ENCODE measurements at regions not wholly inside any gene's neighbourhood (a gene's known extent, or its start where the extent isn't known, plus 50 kb on each side); places are given as distances from the start of the nearest gene placed in this dataset.

DNA sequence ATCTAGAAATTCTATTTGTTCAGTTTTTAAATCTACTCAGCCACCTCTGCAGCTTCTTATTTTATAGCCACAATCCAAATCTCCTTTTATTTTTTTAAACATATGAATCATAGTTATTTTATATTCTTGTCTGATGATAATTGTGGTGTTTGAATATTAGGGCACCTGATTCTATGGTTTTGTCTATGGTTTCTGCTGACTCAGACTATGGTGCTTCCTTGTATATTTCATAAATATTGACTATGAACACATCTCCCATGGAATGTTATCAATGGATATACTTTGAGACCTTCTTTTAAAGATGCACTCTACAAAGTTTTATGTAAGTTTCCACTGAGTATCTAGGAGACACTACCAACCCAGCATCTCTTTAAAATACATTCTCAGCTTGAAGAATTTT lies 1027.0 kb upstream of the AUTS2 start:
- Histone ChIP-seq H3K4me1 (ENCODE audit: low read length) (no peaks in the 10 kb centered on the region), H3K27me3 (ENCODE audit: low read depth, low read length) (no peaks in the 10 kb centered on the region), H3K36me3 (replicated peaks; ENCODE audit: low read depth, low read length) (no peaks in the 10 kb centered on the region), H3K4me2 (ENCODE audit: low read length) (no peak overlapping the region), H3K79me2 (ENCODE audit: low read length) (no peaks in the 10 kb centered on the region), H3K27ac (ENCODE audit: low read length) (no peak overlapping the region), H3K9ac (ENCODE audit: low read length) (no peak overlapping the region), H2AFZ (ENCODE audit: low read depth, low read length) (no peak overlapping the region), H3K4me3 (ENCODE audit: low read length) (no peak overlapping the region), H4K20me1 (ENCODE audit: insufficient read depth, low read length) (no peaks in the 10 kb centered on the region), H3K9me3 (ENCODE audit: insufficient read depth, low read length) (peaks cover 6% of the 10 kb centered on the region; the same call in 1 of the 2 replicates)
- TF ChIP-seq, protein P1, sequence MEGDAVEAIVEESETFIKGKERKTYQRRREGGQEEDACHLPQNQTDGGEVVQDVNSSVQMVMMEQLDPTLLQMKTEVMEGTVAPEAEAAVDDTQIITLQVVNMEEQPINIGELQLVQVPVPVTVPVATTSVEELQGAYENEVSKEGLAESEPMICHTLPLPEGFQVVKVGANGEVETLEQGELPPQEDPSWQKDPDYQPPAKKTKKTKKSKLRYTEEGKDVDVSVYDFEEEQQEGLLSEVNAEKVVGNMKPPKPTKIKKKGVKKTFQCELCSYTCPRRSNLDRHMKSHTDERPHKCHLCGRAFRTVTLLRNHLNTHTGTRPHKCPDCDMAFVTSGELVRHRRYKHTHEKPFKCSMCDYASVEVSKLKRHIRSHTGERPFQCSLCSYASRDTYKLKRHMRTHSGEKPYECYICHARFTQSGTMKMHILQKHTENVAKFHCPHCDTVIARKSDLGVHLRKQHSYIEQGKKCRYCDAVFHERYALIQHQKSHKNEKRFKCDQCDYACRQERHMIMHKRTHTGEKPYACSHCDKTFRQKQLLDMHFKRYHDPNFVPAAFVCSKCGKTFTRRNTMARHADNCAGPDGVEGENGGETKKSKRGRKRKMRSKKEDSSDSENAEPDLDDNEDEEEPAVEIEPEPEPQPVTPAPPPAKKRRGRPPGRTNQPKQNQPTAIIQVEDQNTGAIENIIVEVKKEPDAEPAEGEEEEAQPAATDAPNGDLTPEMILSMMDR (IDR thresholded peaks at IDR 0.05; ENCODE audit: low read depth, low read length): no peak
- no peak for TF ChIP-seq EZH2phosphoT487 (IDR thresholded peaks at IDR 0.05; ENCODE audit: low read depth)

DNA sequence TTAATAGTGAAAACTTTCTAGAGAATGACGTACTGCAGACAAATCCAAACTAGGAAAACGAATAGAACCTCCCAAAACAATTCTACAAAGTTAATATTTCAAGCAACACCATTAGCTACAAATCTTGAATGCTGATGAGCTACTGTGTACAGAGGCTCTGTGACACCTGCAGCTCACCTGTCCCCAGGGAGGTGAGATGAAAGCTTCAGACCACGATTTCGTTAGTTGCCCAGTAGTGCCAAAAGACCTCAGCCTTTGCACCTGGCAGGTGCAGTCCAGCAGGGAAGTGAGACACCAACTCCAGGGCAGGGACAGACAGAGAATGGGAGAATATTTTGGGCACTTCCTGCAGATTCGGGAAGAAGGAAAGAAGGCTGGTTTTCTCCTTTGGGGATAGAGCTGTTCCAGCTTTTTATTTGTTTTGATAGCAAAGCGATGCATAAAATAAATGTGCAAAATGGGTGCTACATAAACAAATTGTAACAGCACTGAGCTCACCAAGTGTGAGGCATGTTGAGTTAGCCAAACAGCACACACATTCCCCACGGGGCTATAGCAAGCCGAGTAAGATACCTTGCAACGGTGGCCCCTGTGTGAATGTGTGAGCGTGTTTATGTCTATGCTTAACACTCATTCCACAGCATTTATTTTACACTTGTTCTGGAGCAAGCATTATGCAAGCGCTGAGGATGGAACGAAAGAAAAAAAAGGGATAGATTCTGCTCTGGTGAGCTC lies 1024.8 kb upstream of the AUTS2 start:
- Histone ChIP-seq H3K4me3 (ENCODE audit: low read length) (no peak overlapping the region), H2AFZ (ENCODE audit: low read depth, low read length) (no peak overlapping the region), H3K27ac (ENCODE audit: low read length) (no peak overlapping the region), H3K27me3 (ENCODE audit: low read depth, low read length) (no peaks in the 10 kb centered on the region), H3K36me3 (replicated peaks; ENCODE audit: low read depth, low read length) (no peaks in the 10 kb centered on the region), H3K9me3 (ENCODE audit: insufficient read depth, low read length) (peaks cover 6% of the 10 kb centered on the region; the same call in 1 of the 2 replicates), H3K4me1 (ENCODE audit: low read length) (no peaks in the 10 kb centered on the region), H3K9ac (ENCODE audit: low read length) (no peak overlapping the region), H3K79me2 (ENCODE audit: low read length) (no peaks in the 10 kb centered on the region), H4K20me1 (ENCODE audit: insufficient read depth, low read length) (no peaks in the 10 kb centered on the region), H3K4me2 (ENCODE audit: low read length) (no peak overlapping the region)
- no peak for TF ChIP-seq EZH2phosphoT487 (IDR thresholded peaks at IDR 0.05; ENCODE audit: low read depth)
- TF ChIP-seq, protein P1 (IDR thresholded peaks at IDR 0.05; ENCODE audit: low read depth, low read length): no peak

DNA sequence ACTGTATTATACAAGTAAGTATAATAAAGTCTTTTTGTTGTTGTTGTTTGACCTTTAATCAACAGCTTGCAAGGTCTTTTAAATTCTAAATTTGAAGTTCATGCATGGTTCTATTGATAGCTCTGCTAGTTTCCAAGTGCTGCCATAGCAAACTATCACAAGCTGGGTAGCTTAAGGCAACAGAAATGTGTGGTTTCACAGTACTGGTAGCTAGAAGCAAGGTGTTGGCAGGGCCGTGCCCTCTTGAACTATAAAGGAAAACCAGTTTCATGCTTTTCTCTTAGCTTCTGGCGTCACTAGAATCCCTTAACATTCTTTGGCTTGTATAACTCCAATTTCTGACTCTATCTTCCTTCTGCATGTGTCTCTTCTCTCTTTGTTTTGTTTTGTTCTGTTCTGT lies 1021.9 kb upstream of the AUTS2 start:
- Histone ChIP-seq H2AFZ (ENCODE audit: low read depth, low read length) (no peak overlapping the region), H3K4me1 (ENCODE audit: low read length) (no peaks in the 10 kb centered on the region), H3K79me2 (ENCODE audit: low read length) (no peaks in the 10 kb centered on the region), H3K9me3 (ENCODE audit: insufficient read depth, low read length) (peaks cover 6% of the 10 kb centered on the region; the same call in 1 of the 2 replicates), H4K20me1 (ENCODE audit: insufficient read depth, low read length) (no peaks in the 10 kb centered on the region), H3K36me3 (replicated peaks; ENCODE audit: low read depth, low read length) (no peaks in the 10 kb centered on the region), H3K4me3 (ENCODE audit: low read length) (no peak overlapping the region), H3K9ac (ENCODE audit: low read length) (no peak overlapping the region), H3K27me3 (ENCODE audit: low read depth, low read length) (no peaks in the 10 kb centered on the region), H3K4me2 (ENCODE audit: low read length) (no peak overlapping the region), H3K27ac (ENCODE audit: low read length) (no peak overlapping the region)
- no peak for TF ChIP-seq EZH2phosphoT487 (IDR thresholded peaks at IDR 0.05; ENCODE audit: low read depth)
- TF ChIP-seq, protein P1 (IDR thresholded peaks at IDR 0.05; ENCODE audit: low read depth, low read length): no peak

DNA sequence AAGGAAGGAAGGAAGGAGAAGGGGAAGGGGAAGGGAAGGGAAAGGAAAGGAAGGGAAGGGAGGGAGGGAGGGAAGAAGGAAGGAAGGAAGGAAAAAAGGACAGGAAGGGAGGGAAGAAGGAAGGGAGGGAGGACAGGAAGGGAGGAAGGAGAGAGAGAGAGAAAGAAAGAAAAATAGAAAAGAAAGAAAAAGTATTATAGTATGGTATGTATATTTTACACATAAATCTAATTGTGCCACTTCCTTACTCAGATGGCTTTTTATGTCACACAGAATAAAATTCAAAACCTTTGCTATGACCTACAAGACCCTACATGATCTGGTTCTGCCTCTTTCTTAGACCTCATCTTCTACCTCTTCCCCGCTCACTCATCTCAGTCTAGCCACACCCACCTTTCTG lies 1016.9 kb upstream of the AUTS2 start:
- no peaks in the 10 kb centered on the region for H3K36me3 ChIP-seq (replicated peaks; ENCODE audit: low read depth, low read length)
- no peak overlapping the region for H3K4me2 ChIP-seq (ENCODE audit: low read length)
- no peaks in the 10 kb centered on the region for H3K9me3 ChIP-seq (ENCODE audit: insufficient read depth, low read length)
- no peaks in the 10 kb centered on the region for H3K27me3 ChIP-seq (ENCODE audit: low read depth, low read length)
- no peaks in the 10 kb centered on the region for H4K20me1 ChIP-seq (ENCODE audit: insufficient read depth, low read length)
- no peak overlapping the region for H2AFZ ChIP-seq (ENCODE audit: low read depth, low read length)
- H3K4me3 ChIP-seq (ENCODE audit: low read length): no peak overlapping the region
- TF ChIP-seq EZH2phosphoT487 (IDR thresholded peaks at IDR 0.05; ENCODE audit: low read depth): no peak
- TF ChIP-seq, protein P1 (IDR thresholded peaks at IDR 0.05; ENCODE audit: low read depth, low read length): no peak
- H3K4me1 ChIP-seq (ENCODE audit: low read length): no peaks in the 10 kb centered on the region
- H3K79me2 ChIP-seq (ENCODE audit: low read length): no peaks in the 10 kb centered on the region
- no peak overlapping the region for H3K9ac ChIP-seq (ENCODE audit: low read length)
- H3K27ac ChIP-seq (ENCODE audit: low read length): no peak overlapping the region

All from OCI-LY3 (cell line).